ENCODE measurements at regions not wholly inside any gene's neighbourhood (a gene's known extent, or its start where the extent isn't known, plus 50 kb on each side); places are given as distances from the start of the nearest gene placed in this dataset.
"Not testable (repeated sequence)": the region's sequence is repeated elsewhere in the genome, so short reads cannot be mapped to it uniquely, and the experiment has no call there.

DNA sequence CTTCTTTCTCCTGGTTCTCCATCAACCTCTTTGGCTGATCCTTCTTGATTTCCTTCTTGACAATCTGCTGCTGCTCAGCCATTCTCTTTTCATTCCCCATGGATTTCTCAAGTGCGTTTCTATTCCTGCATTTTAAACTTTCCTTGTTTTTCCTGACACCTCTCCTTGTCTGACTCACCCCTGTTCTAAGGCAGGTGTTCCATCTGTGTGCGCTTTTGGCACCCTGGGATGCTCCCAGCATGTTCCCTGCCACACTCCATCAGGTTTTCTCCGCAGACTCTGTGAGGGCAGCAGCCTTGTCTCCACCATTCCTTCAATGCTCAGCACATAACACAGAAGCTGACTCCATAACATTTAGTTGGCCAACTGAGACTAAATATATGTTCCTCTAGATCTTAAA lies 1618.2 kb downstream of the SPATA31A7 start:
- TF ChIP-seq CTCF (IDR thresholded peaks at IDR 0.05; ENCODE audit: insufficient read depth, low read length); POLR2AphosphoS5 (IDR thresholded peaks at IDR 0.05; ENCODE audit: low read depth); GABPA (IDR thresholded peaks at IDR 0.05; ENCODE audit: low read depth); SPI1 (IDR thresholded peaks at IDR 0.05; ENCODE audit: borderline replicate concordance, low read depth): not testable (repeated sequence)
- TF ChIP-seq, protein P1, sequence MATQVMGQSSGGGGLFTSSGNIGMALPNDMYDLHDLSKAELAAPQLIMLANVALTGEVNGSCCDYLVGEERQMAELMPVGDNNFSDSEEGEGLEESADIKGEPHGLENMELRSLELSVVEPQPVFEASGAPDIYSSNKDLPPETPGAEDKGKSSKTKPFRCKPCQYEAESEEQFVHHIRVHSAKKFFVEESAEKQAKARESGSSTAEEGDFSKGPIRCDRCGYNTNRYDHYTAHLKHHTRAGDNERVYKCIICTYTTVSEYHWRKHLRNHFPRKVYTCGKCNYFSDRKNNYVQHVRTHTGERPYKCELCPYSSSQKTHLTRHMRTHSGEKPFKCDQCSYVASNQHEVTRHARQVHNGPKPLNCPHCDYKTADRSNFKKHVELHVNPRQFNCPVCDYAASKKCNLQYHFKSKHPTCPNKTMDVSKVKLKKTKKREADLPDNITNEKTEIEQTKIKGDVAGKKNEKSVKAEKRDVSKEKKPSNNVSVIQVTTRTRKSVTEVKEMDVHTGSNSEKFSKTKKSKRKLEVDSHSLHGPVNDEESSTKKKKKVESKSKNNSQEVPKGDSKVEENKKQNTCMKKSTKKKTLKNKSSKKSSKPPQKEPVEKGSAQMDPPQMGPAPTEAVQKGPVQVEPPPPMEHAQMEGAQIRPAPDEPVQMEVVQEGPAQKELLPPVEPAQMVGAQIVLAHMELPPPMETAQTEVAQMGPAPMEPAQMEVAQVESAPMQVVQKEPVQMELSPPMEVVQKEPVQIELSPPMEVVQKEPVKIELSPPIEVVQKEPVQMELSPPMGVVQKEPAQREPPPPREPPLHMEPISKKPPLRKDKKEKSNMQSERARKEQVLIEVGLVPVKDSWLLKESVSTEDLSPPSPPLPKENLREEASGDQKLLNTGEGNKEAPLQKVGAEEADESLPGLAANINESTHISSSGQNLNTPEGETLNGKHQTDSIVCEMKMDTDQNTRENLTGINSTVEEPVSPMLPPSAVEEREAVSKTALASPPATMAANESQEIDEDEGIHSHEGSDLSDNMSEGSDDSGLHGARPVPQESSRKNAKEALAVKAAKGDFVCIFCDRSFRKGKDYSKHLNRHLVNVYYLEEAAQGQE (IDR thresholded peaks at IDR 0.05; ENCODE audit: insufficient replicate concordance, low read depth) = not testable (repeated sequence)

Measured in HL-60 (cell line).